ENCODE measurements at regions not wholly inside any gene's neighbourhood (a gene's known extent, or its start where the extent isn't known, plus 50 kb on each side); places are given as distances from the start of the nearest gene placed in this dataset.
A peak's percentile ranks its signal among the peaks of the same experiment; 100 is the strongest.

DNA sequence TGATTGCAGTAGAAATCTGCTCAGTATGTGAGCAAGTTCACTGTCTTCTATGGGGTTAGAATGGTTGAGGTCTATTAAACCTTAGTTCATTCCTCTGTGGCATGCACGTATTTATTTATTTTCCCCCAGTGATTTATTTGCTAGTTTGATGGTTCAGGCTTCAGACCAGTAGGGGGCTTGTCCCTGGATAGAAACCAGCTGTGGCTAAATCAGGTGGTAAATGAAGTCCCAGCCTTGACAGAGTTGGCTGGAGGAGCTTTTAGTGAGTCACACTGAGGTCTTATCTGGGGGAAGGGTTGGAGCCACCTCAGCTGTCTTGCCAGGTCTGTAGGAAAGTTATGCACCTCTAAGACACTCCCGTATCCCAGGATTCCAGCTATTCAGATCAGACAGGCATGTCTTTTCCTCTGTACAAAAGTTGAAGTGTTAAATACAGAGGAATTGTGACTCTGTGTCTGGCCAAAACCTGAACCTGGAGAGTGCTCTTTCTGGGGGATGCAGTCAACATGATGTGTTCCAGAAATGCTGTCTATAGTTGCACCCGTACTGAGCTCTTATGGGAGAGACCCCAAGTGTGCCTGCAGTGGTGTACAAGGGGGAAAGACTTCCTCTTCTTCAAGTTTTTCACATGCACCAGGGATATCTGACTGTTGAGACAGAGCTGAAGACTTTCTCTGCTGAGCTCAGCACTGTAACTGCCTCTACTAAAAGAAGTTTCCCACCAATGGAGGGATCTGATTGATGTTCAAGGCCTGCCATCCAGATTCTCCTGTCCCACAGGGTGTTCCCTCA is 1322.1 kb downstream of the TMEM121 start:
- DNase-seq (ENCODE audit: low spot score): peak; percentile 95

- no peak for DNase-seq (ENCODE audit: low spot score)
Measured at GRCh38 chr14:106850913-106851825, 1324.8 kb downstream of the TMEM121 start.

GRCh38 chr14:106872611-106873446 is 1346.4 kb downstream of the TMEM121 start:
- DNase-seq (ENCODE audit: low spot score): peak; percentile 94

DNA sequence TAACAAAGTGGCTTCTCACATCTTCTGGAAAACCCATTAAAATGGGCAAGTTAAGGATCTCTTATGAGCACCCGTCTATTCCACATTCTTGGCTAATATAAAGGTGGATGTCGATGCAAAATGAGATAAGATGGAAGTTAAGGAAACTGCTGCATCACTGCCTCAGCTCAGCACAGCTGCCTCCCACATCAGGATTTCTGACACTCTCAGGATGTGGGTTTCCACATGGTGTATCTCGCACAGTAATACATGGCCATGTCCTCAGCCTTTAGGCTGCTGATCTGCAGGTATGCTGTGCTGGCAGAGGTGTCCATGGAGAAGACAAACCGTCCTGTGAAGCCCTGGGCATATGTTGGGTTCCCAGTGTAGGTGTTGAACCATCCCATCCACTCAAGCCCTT is 1348.0 kb downstream of the TMEM121 start:
- no peak for DNase-seq (ENCODE audit: low spot score)

DNA sequence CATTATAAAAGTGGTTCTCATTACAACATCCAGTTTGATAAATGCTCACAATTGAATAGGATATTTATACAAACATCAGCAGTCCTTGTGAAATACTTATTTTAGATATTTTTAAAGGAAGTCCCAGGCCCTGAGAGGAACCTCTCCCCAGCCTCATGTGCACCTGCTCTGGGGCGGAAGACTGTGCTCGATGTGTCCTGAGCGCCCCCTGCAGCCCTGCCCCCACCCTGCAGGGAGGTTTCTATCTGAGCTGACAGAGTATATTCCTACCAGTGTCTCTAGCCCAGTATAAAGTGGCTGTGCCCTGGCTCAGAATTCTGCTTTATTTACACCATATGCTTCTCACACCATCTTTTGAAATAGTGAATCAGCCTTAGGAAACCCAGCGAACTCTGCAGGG is 1349.1 kb downstream of the TMEM121 start:
- no peak for DNase-seq (ENCODE audit: low spot score)

DNA sequence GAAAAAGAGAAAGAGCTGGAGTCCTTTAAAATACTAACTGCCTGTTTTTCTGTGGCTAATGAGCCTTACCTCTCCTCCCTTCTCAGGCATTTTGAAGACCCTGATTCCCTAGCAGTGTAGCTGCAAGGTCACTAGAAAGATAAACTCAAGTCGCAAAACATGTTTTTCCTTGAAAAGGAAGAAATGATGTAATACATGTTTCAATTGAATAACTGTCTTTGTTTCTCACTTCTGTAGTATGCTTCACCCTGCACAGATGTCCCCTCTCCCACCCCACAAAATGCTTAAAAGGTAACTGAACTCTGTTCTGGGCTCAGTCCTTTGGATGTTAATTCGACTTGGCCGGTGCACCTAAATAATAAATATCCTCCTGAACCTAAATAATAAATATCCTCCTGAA is 1350.3 kb downstream of the TMEM121 start:
- DNase-seq (ENCODE audit: low spot score): no peak

DNA sequence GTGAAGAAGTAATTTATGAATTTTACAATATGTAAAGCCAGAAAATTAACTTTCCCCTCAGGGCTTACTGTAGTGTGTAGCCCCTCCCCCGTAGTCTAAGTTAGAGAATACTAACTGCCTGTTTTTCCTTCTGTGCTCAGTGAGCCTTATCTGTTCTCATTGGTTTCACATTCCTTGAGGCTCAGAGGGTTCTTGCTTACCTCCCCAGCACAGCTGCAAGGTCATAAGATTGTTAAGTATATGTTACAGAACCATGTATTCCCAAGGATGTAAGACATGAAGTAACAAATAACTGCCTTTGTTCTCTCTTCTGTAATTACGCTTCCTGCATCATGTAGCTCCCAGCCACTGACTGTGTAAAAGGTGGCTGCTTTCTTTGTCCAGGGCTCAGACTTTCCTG is 1351.1 kb downstream of the TMEM121 start:
- peak; percentile 68 for DNase-seq (ENCODE audit: low spot score)

GRCh38 chr14:106879241-106879640 is 1352.9 kb downstream of the TMEM121 start:
- peak; percentile 70 for DNase-seq (ENCODE audit: low spot score)

GRCh38 chr14:106883218-106883692 is 1356.9 kb downstream of the TMEM121 start:
- no peak for DNase-seq (ENCODE audit: low spot score)
